Liver (tissue), 8 donors: ENCODE measurements at regions not wholly inside any gene's neighbourhood (a gene's known extent, or its start where the extent isn't known, plus 50 kb on each side); places are given as distances from the start of the nearest gene placed in this dataset.

Experiments used
- DNase-seq: peaks from one replicate; pipeline ENCODE4 v3.0.0-alpha.2; 2017; ENCODE audit warnings: low spot score
- H3K27ac ChIP-seq, 2 donors: one replicate each; pipeline ENCODE4 v1.7.0; 2013; ENCODE audit warnings: inconsistent platforms in 2 of 2, low read length in 2 of 2, control low read depth in 1 of 2, low read depth in 1 of 2, mild to moderate bottlenecking in 1 of 2
- H3K27me3 ChIP-seq, 4 donors: one replicate each; pipeline versions ENCODE4 v1.6.1 to v1.7.0; 2013; ENCODE audit warnings: low read length in 3 of 4, inconsistent platforms in 1 of 4, mild to moderate bottlenecking in 1 of 4, moderate library complexity in 1 of 4; ENCODE audit not compliant: control insufficient read depth in 4 of 4, insufficient read depth in 4 of 4
- H3K36me3 ChIP-seq, 4 donors: one replicate each; pipeline versions ENCODE4 v1.6.1 to v1.7.0; 2013; ENCODE audit warnings: low read length in 3 of 4, mild to moderate bottlenecking in 3 of 4, low read depth in 1 of 4, moderate library complexity in 1 of 4; ENCODE audit not compliant: control insufficient read depth in 4 of 4, insufficient read depth in 3 of 4
- H3K4me1 ChIP-seq, 4 donors: one replicate each; pipeline versions ENCODE4 v1.6.1 to v1.7.0; 2013; ENCODE audit warnings: low read length in 3 of 4, mild to moderate bottlenecking in 3 of 4, moderate library complexity in 1 of 4; ENCODE audit not compliant: control insufficient read depth in 4 of 4, insufficient read depth in 4 of 4
- H3K4me3 ChIP-seq, 3 donors: one replicate each; pipeline versions ENCODE4 v1.6.1 to v1.7.0; 2013; ENCODE audit warnings: low read length in 3 of 3, control low read depth in 1 of 3, low read depth in 1 of 3, mild to moderate bottlenecking in 1 of 3
- H3K9ac ChIP-seq, 2 donors: one replicate each; pipeline ENCODE4 v1.7.0; 2013; ENCODE audit warnings: low read length in 2 of 2, mild to moderate bottlenecking in 2 of 2, moderate library complexity in 2 of 2, control low read depth in 1 of 2, low read depth in 1 of 2
- H3K9me3 ChIP-seq, 4 donors: one replicate each; pipeline versions ENCODE4 v1.6.1 to v1.7.0; 2013; ENCODE audit warnings: low read length in 3 of 4; ENCODE audit not compliant: control insufficient read depth in 4 of 4
- ATF3 ChIP-seq: IDR thresholded peaks from 2 replicates; pipeline ENCODE4 v1.6.1; 2016; ENCODE audit warnings: antibody characterized with exemption
- CTCF ChIP-seq: fragments of 150-350 bp; IDR thresholded peaks from 2 replicates; pipeline ENCODE4 v1.5.1; 2017; ENCODE audit warnings: improper control_type of control experiment, low read depth, low read length; ENCODE audit not compliant: missing input control
- EGR1 ChIP-seq, 2 donors: IDR thresholded peaks; 2 replicates each; pipeline ENCODE4 v1.6.1; 2016 to 2018; ENCODE audit warnings: antibody characterized with exemption in 2 of 2, low read depth in 2 of 2
- FOXA1 ChIP-seq: IDR thresholded peaks from 2 replicates; pipeline ENCODE4 v1.6.1; 2016; ENCODE audit warnings: antibody characterized with exemption
- FOXA2 ChIP-seq: IDR thresholded peaks from 2 replicates; pipeline ENCODE4 v1.6.1; 2016; ENCODE audit warnings: antibody characterized with exemption
- GABPA ChIP-seq, 2 donors: IDR thresholded peaks in 1 of 2; conservative IDR thresholded peaks in 1 of 2; 2 replicates each; pipeline ENCODE4 v1.6.1; 2016; ENCODE audit warnings: antibody characterized with exemption in 2 of 2, mild to moderate bottlenecking in 1 of 2, moderate library complexity in 1 of 2
- HNF4A ChIP-seq, 2 donors: conservative IDR thresholded peaks; 2 replicates each; pipeline ENCODE4 v1.6.1; 2016; ENCODE audit warnings: antibody characterized with exemption in 2 of 2, mild to moderate bottlenecking in 2 of 2
- HNF4G ChIP-seq: IDR thresholded peaks from 2 replicates; pipeline ENCODE4 v1.6.1; 2016; ENCODE audit warnings: antibody characterized with exemption
- JUND ChIP-seq, 2 donors: IDR thresholded peaks; 2 replicates each; pipeline ENCODE4 v1.6.1; 2016; ENCODE audit warnings: antibody characterized with exemption in 2 of 2
- MAX ChIP-seq: IDR thresholded peaks from 2 replicates; pipeline ENCODE4 v1.6.1; 2016; ENCODE audit warnings: antibody characterized with exemption
- NR2F2 ChIP-seq: IDR thresholded peaks from 2 replicates; pipeline ENCODE4 v1.6.1; 2016; ENCODE audit warnings: antibody characterized with exemption
- RAD21 ChIP-seq, 2 donors: IDR thresholded peaks; 2 replicates each; pipeline ENCODE4 v1.6.1; 2016; ENCODE audit warnings: antibody characterized with exemption in 2 of 2, mild to moderate bottlenecking in 2 of 2
- REST ChIP-seq: IDR thresholded peaks from 2 replicates; pipeline ENCODE4 v1.6.1; 2016; ENCODE audit warnings: antibody characterized with exemption, mild to moderate bottlenecking
- RXRA ChIP-seq, 2 donors: IDR thresholded peaks; 2 replicates each; pipeline ENCODE4 v1.6.1; 2017 to 2018; ENCODE audit warnings: antibody characterized with exemption in 2 of 2, mild to moderate bottlenecking in 1 of 2
- SP1 ChIP-seq: IDR thresholded peaks from 2 replicates; pipeline ENCODE4 v1.6.1; 2018; ENCODE audit warnings: antibody characterized with exemption, mild to moderate bottlenecking
- TAF1 ChIP-seq: conservative IDR thresholded peaks from 2 replicates; pipeline ENCODE4 v1.6.1; 2016; ENCODE audit warnings: antibody characterized with exemption, mild to moderate bottlenecking
- YY1 ChIP-seq: IDR thresholded peaks from 2 replicates; pipeline ENCODE4 v1.6.1; 2016; ENCODE audit warnings: antibody characterized with exemption, mild to moderate bottlenecking
- ZBTB33 ChIP-seq: IDR thresholded peaks from 2 replicates; pipeline ENCODE4 v1.6.1; 2016; ENCODE audit warnings: antibody characterized with exemption
- WGBS: extraction: QIAGEN DNeasy Blood & Tissue Kit; methylation state at CpG from one replicate; pipeline ENCODE4 v1.1.7; 2013; 5-methylcytosine and 5-hydroxymethylcytosine counted together
- donor health status: healthy.
- donor health status: healthy.
- donor health status: healthy.
- donor health status: healthy.
- donor health status: healthy.

GRCh38 chr13:99636306-99636705 is 135.0 kb downstream of the TM9SF2 start:
- Histone ChIP-seq H3K9me3 (no peaks in the 10 kb centered on the region), H3K27me3 (no peaks in the 10 kb centered on the region), H3K4me1 (no peaks in the 10 kb centered on the region), H3K4me3 (no peak overlapping the region), H3K9ac (no peak overlapping the region), H3K36me3 (no peaks in the 10 kb centered on the region), H3K27ac (no peak overlapping the region)
- 62% methylated on average over 1 of the region's 1 CpG for WGBS
- TF ChIP-seq REST (no peak), ATF3 (no peak), ZBTB33 (no peak), JUND (IDR thresholded peaks at IDR 0.05) (no peak), YY1 (no peak), SP1 (no peak), EGR1 (IDR thresholded peaks at IDR 0.05; ENCODE audit: low read depth in 2 of 2) (no peak), TAF1 (no peak), MAX (no peak), HNF4A (conservative IDR thresholded peaks at IDR 0.05) (no peak), FOXA1 (no peak), GABPA (IDR thresholded peaks at IDR 0.05 in 1 of 2, conservative IDR thresholded peaks at IDR 0.05 in 1 of 2) (no peak), RXRA (IDR thresholded peaks at IDR 0.05) (no peak), CTCF (no peak), HNF4G (no peak)
- no peak for DNase-seq

- DNase-seq = no peak
- TF ChIP-seq JUND (IDR thresholded peaks at IDR 0.05) (no peak), RAD21 (IDR thresholded peaks at IDR 0.05) (no peak), FOXA2 (no peak), FOXA1 (no peak), NR2F2 (no peak), REST (no peak), EGR1 (IDR thresholded peaks at IDR 0.05; ENCODE audit: low read depth in 2 of 2) (no peak), YY1 (no peak)
- H3K4me1 ChIP-seq = peaks cover 2 to 13% (median 8%) of the 10 kb centered on the region in 4 donors
- no peak overlapping the region for H3K4me3 ChIP-seq
- 95% methylated on average over 7 of the region's 7 CpGs for WGBS
- H3K27me3 ChIP-seq = no peaks in the 10 kb centered on the region
- no peaks in the 10 kb centered on the region for H3K9me3 ChIP-seq
- H3K36me3 ChIP-seq = no peaks in the 10 kb centered on the region
- H3K9ac ChIP-seq = no peak overlapping the region
- no peak overlapping the region for H3K27ac ChIP-seq
Observed at GRCh38 chr13:99634672-99635071, 133.4 kb downstream of the TM9SF2 start.
